ENCODE measurements at regions not wholly inside any gene's neighbourhood (a gene's known extent, or its start where the extent isn't known, plus 50 kb on each side); places are given as distances from the start of the nearest gene placed in this dataset.

DNA sequence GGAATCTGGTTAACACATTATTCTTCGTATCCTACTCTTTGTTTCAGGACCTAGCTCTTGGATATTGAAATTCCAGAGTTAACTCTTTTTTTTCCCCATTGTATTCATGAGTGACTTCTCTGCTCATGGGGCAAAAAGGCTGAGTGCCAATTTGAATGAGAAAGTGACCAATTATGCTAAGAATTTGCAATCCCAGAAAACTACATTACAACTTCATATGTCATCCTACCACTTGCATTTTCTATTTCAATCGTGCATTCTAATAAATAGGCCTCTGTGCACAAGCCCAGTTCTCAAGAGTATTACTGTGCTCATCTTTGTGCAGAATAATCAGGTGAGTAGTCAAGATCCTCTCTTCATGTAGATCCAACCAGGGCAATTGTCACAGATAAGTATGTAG lies 537.8 kb downstream of the OTOL1 start:
- TF ChIP-seq YY1 (IDR thresholded peaks at IDR 0.05; ENCODE audit: low read depth) (no peak), EP300 (IDR thresholded peaks at IDR 0.05; ENCODE audit: borderline replicate concordance) (no peak), CREB1 (IDR thresholded peaks at IDR 0.05; ENCODE audit: low read depth) (no peak), TAF1 (IDR thresholded peaks at IDR 0.05; ENCODE audit: low read depth) (no peak), TCF12 (IDR thresholded peaks at IDR 0.05; ENCODE audit: low read depth) (no peak)
- TF ChIP-seq, protein P1, sequence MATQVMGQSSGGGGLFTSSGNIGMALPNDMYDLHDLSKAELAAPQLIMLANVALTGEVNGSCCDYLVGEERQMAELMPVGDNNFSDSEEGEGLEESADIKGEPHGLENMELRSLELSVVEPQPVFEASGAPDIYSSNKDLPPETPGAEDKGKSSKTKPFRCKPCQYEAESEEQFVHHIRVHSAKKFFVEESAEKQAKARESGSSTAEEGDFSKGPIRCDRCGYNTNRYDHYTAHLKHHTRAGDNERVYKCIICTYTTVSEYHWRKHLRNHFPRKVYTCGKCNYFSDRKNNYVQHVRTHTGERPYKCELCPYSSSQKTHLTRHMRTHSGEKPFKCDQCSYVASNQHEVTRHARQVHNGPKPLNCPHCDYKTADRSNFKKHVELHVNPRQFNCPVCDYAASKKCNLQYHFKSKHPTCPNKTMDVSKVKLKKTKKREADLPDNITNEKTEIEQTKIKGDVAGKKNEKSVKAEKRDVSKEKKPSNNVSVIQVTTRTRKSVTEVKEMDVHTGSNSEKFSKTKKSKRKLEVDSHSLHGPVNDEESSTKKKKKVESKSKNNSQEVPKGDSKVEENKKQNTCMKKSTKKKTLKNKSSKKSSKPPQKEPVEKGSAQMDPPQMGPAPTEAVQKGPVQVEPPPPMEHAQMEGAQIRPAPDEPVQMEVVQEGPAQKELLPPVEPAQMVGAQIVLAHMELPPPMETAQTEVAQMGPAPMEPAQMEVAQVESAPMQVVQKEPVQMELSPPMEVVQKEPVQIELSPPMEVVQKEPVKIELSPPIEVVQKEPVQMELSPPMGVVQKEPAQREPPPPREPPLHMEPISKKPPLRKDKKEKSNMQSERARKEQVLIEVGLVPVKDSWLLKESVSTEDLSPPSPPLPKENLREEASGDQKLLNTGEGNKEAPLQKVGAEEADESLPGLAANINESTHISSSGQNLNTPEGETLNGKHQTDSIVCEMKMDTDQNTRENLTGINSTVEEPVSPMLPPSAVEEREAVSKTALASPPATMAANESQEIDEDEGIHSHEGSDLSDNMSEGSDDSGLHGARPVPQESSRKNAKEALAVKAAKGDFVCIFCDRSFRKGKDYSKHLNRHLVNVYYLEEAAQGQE (IDR thresholded peaks at IDR 0.05; ENCODE audit: low read depth): no peak
